HUES6 (cell line): ENCODE measurements at regions not wholly inside any gene's neighbourhood (a gene's known extent, or its start where the extent isn't known, plus 50 kb on each side); places are given as distances from the start of the nearest gene placed in this dataset.
A peak's percentile ranks its signal among the peaks of the same experiment; 100 is the strongest.

ENCODE experiments used
- H3K27ac ChIP-seq: 2 replicates; pipeline ENCODE4 v1.7.0; 2013; ENCODE audit warnings: low read depth, mild to moderate bottlenecking, low read length, inconsistent platforms
- H3K27me3 ChIP-seq: 2 replicates; pipeline ENCODE4 v1.6.1; 2013; ENCODE audit warnings: low read length; ENCODE audit not compliant: control insufficient read depth, insufficient read depth
- H3K36me3 ChIP-seq: 2 replicates; pipeline ENCODE4 v1.6.1; 2013; ENCODE audit warnings: low read length; ENCODE audit not compliant: control insufficient read depth, insufficient read depth
- H3K4me1 ChIP-seq: 2 replicates; pipeline ENCODE4 v1.6.1; 2013; ENCODE audit warnings: low read length; ENCODE audit not compliant: control insufficient read depth, insufficient read depth
- H3K4me3 ChIP-seq: 2 replicates; pipeline ENCODE4 v1.5.1; 2013; ENCODE audit warnings: low read depth, low read length
- H3K9ac ChIP-seq: one replicate; pipeline ENCODE4 v1.6.1; 2013; ENCODE audit warnings: mild to moderate bottlenecking, low read length
- H3K9me3 ChIP-seq: 2 replicates; pipeline ENCODE4 v1.6.1; 2013; ENCODE audit warnings: low read depth, low read length; ENCODE audit not compliant: control insufficient read depth, insufficient read depth

DNA sequence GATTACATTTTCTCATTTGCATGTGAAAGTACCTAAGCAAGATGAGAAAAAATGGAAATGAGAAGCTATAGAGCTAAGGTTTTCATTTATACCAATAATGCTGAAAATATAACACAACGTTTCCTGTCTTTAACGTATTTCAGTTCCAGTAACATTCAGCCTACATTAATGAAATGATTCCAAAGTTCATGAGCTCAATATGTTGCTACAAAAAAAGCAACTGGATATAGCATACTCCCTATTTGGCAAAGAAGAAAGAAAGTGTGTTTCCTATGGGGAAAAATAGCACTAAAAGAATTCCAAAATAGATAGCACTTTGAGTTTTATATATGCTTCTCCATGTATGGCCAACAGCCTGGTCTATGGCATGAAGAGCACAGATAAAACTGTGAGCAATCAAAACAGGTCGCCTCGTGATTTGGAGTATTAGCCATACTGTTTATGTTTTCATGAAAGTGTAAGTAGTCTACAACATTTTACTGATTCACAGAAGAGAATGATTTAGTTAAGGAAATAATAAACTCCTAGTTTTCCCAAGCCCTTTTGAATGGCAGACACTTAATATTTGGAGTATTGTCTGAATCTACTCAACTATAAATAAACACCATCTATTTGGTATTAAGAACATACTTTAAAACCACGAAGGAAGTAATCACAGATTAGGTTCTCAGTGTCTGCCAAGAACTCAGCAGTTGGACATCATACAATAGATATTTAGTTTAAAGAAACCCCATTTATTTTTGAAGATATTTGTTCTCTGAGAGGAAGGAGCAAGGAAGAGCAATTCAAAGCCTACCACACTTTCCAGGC is 258.7 kb upstream of the RASA1 start:
- Histone ChIP-seq H3K9me3 (no peaks in the 10 kb centered on the region), H3K4me3 (no peak overlapping the region), H3K9ac (no peak overlapping the region), H3K4me1 (no peaks in the 10 kb centered on the region), H3K27ac (no peak overlapping the region), H3K36me3 (no peaks in the 10 kb centered on the region), H3K27me3 (no peaks in the 10 kb centered on the region)

DNA sequence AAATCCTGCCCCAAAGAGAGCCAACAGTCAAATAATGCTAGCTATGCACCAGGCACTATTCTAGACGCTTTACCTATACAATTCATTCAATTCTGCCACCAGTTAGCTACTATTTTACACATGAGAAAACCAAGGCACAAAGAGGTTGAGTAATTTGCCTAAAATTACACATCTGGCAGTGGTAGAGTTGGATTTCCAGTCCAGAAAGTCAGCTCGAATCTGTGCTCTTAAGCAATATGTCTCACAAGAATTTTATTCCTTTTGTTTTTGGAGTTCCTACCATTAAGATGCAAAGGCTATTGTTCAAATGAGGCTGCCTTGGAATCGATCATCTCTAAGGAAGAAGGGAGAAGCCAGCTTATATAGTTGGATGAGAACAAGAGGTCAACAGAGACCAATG is 256.9 kb upstream of the RASA1 start:
- H3K4me1 ChIP-seq: no peaks in the 10 kb centered on the region
- H3K27ac ChIP-seq: no peak overlapping the region
- no peaks in the 10 kb centered on the region for H3K9me3 ChIP-seq
- H3K4me3 ChIP-seq: no peak overlapping the region
- H3K27me3 ChIP-seq: no peaks in the 10 kb centered on the region
- no peak overlapping the region for H3K9ac ChIP-seq
- H3K36me3 ChIP-seq: no peaks in the 10 kb centered on the region

DNA sequence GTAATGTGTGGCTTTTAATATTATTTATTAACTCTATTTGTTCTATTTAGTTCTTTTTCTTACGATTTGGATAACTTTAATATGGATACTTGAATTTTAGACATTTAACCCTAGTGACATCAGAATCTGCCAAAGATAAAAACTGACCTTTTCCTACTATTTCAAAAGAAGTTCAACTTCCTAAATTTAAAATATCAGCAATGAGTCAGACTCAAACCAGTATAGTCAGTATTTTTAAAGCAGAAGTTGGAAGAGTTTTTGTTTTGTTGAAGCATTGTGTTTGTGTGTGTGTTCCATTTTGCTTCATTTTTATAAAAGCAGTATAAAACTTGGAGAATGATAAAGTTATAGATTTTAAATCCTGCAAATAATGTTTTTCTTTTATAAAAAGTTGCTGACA is 251.8 kb upstream of the RASA1 start:
- H3K9ac ChIP-seq: no peak overlapping the region
- no peaks in the 10 kb centered on the region for H3K27me3 ChIP-seq
- H3K27ac ChIP-seq: no peak overlapping the region
- H3K4me1 ChIP-seq: peaks cover 17% of the 10 kb centered on the region
- H3K4me3 ChIP-seq: no peak overlapping the region
- no peaks in the 10 kb centered on the region for H3K36me3 ChIP-seq
- H3K9me3 ChIP-seq: no peaks in the 10 kb centered on the region

DNA sequence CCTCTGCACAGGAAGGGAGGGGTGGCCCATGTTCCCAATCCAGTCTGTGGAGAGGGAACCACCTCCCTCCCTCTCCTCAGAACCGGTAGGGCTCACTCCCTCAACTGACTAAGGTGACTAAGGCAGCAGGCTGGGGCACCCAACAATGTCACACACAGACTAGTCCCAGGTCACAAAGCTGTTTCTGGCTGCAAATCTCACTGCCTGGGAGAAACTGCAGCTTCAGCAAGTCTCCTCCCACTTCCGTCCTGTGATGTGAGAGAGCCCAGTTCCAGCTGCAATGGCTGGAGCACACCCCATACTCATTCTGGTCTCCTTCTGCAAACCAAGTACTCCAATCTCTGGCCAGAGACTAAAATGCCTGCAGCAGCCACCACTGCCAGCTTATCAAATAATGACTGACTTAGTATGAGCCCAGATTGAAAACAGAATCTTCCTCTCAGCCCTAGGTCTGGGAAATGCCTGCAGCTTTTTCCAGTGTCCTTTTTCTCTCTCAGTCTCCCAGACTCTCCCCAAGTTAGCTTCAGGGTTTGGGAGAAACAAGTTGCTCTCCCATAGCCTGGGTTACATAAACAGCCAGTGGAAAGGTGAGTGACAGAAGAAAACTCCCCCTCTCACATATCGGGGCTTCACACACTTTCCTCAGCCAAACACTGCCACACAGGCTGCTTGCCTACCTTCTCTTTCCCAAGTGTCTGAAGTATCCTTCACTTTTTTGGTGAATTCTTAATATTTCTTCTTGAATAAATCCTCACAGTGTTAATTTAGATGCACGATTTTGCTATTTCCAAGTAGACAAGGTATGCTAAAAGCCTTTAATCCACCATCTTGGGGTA is 247.4 kb upstream of the RASA1 start:
- no peak overlapping the region for H3K27ac ChIP-seq
- H3K9me3 ChIP-seq: no peaks in the 10 kb centered on the region; the same call in 1 of the 2 replicates
- H3K9ac ChIP-seq: peak overlapping the region; percentile 35
- peaks cover 17% of the 10 kb centered on the region for H3K4me1 ChIP-seq
- no peaks in the 10 kb centered on the region for H3K27me3 ChIP-seq
- H3K4me3 ChIP-seq: no peak overlapping the region
- no peaks in the 10 kb centered on the region for H3K36me3 ChIP-seq

DNA sequence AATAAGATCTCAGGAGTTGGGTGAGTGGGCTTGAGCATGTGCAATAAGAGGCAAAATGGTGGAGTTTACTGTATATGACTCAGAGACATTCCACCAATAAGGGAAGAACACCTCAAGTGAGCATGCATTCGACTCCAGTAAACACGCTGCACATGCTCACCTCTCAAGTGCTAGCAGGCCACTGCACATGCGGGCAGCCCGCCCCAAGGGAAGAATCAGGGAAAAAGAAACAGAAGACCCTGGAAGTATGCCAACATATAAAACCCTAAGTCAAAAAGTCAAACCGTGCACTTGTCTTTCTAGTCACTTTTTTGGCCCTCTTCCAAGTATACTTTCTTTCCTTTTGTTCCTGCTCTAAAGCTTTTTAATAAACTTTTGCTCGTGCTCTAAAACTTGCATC is 245.3 kb upstream of the RASA1 start:
- Histone ChIP-seq H3K4me1 (peaks cover 17% of the 10 kb centered on the region), H3K9ac (no peak overlapping the region), H3K4me3 (no peak overlapping the region)

GRCh38 chr5:87027570-87027969 is 240.1 kb upstream of the RASA1 start:
- H3K4me1 ChIP-seq: peaks cover 9% of the 10 kb centered on the region
- H3K27me3 ChIP-seq: no peaks in the 10 kb centered on the region
- no peak overlapping the region for H3K4me3 ChIP-seq
- H3K9ac ChIP-seq: no peak overlapping the region
- H3K27ac ChIP-seq: no peak overlapping the region
- no peaks in the 10 kb centered on the region; the same call in 1 of the 2 replicates for H3K9me3 ChIP-seq
- H3K36me3 ChIP-seq: no peaks in the 10 kb centered on the region

More for the DNA sequence above, 245.3 kb upstream of the RASA1 start:
- H3K9me3 ChIP-seq: no peaks in the 10 kb centered on the region; the same call in 1 of the 2 replicates
- H3K27me3 ChIP-seq: no peaks in the 10 kb centered on the region
- no peaks in the 10 kb centered on the region for H3K36me3 ChIP-seq
- no peak overlapping the region for H3K27ac ChIP-seq

- peaks cover 9% of the 10 kb centered on the region for H3K4me1 ChIP-seq
- H3K9ac ChIP-seq: no peak overlapping the region
- no peaks in the 10 kb centered on the region for H3K9me3 ChIP-seq
- H3K27me3 ChIP-seq: no peaks in the 10 kb centered on the region
- H3K27ac ChIP-seq: no peak overlapping the region
- H3K4me3 ChIP-seq: no peak overlapping the region
- H3K36me3 ChIP-seq: no peaks in the 10 kb centered on the region
Observed at GRCh38 chr5:87029951-87030350, 237.7 kb upstream of the RASA1 start.

DNA sequence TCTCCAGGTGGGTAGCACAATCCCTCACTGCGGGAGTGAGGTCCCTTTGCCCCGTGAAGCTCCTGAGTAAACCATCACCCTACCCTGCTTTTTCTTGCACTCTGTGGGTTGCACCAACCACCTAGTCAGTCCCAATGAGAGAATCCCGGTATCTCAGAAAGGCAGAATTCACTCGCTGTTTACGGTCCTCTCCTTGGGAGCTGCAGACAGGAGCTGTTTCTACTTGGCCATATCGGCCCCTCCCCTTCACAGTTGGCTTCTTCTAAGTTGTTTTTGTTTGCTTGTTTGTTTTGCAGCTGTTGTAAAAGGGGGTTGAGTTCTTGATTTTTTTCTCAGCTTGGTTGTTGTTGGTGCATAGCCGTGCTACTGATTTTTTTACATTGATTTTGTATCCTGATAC is 237.0 kb upstream of the RASA1 start:
- no peak overlapping the region for H3K27ac ChIP-seq
- no peak overlapping the region for H3K4me3 ChIP-seq
- H3K36me3 ChIP-seq: no peaks in the 10 kb centered on the region
- no peaks in the 10 kb centered on the region for H3K27me3 ChIP-seq
- no peaks in the 10 kb centered on the region for H3K9me3 ChIP-seq
- no peak overlapping the region for H3K9ac ChIP-seq
- H3K4me1 ChIP-seq: peaks cover 9% of the 10 kb centered on the region

DNA sequence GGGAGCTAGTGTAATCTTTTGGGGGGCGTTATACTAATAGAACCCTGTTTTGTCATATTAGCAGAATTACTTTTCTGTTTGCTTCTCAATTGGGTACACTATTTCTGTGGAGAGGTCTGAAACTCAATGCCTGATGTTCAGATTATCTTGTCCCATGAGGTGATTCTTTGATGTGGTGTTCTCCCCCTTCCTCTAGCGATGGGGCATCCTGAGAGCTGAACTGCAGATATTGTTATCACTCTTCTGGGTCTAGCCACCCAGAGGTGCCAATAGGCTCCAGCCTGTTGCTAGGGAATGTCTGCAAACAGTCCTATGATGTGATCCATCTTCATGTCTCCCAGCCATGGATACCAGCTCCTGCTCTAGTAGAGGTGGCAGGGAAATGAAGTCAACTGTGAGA is 233.1 kb upstream of the RASA1 start:
- Histone ChIP-seq H3K36me3 (no peaks in the 10 kb centered on the region), H3K4me1 (peaks cover 9% of the 10 kb centered on the region), H3K27me3 (no peaks in the 10 kb centered on the region), H3K27ac (no peak overlapping the region), H3K9ac (no peak overlapping the region), H3K9me3 (no peaks in the 10 kb centered on the region), H3K4me3 (no peak overlapping the region)

GRCh38 chr5:87042554-87042953 is 225.1 kb upstream of the RASA1 start:
- Histone ChIP-seq H3K4me1 (no peaks in the 10 kb centered on the region), H3K36me3 (no peaks in the 10 kb centered on the region), H3K27me3 (no peaks in the 10 kb centered on the region), H3K9ac (no peak overlapping the region), H3K27ac (no peak overlapping the region), H3K4me3 (no peak overlapping the region), H3K9me3 (peaks cover under 1% of the 10 kb centered on the region; the same call in 1 of the 2 replicates)

DNA sequence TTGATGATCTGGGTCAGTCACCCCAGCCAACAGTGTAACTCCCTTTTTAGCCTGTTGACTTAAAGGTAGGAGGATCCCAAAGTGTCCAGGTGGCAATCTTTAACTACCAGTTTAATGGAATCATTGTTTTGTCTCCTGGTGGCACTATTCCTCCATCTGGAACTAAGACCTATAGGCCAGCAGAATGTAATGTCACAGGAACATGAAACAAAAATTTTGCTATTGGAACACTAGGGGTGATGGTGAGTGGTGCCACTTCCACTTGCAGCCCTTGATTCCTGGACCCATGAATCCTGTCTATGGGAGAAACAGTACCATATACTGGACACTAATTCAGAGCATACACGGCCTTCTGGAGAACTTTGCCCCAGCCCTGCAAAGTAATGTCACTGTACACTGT is 219.5 kb upstream of the RASA1 start:
- H3K4me3 ChIP-seq: no peak overlapping the region
- no peaks in the 10 kb centered on the region for H3K4me1 ChIP-seq
- H3K9ac ChIP-seq: no peak overlapping the region
- H3K9me3 ChIP-seq: peaks cover 30% of the 10 kb centered on the region
- no peak overlapping the region for H3K27ac ChIP-seq
- no peaks in the 10 kb centered on the region for H3K27me3 ChIP-seq
- no peaks in the 10 kb centered on the region for H3K36me3 ChIP-seq
